Endothelial cell of umbilical vein (primary cell): ENCODE measurements at regions not wholly inside any gene's neighbourhood (a gene's known extent, or its start where the extent isn't known, plus 50 kb on each side); places are given as distances from the start of the nearest gene placed in this dataset.

Experiments used
- BruUV-seq: library from RNA; stranded (reverse); fragments of 400-500 nt; replicated peaks from 2 replicates; lab custom pipeline; 2021; lab: Mats Ljungman, UMichigan
- CTCF ChIA-PET: fragments of 300-600, 350-600 bp; sonication (Branson Sonifier 250); formaldehyde crosslinking; loops from one replicate; lab custom pipeline; 2021; ENCODE audit warnings: antibody characterized with exemption, inconsistent platforms; lab: Charles Lee
- POLR2A ChIA-PET: fragments of 300-600, 350-600 bp; sonication (Branson Sonifier 250); formaldehyde crosslinking; loops from one replicate; lab custom pipeline; 2021; ENCODE audit warnings: antibody characterized with exemption, inconsistent platforms; lab: Charles Lee
- DNase-seq: peaks from one replicate; pipeline ENCODE4 v3.0.0-alpha.2; 2011; ENCODE audit warnings: low read depth, low spot score
- FAIRE-seq: peaks from 2 replicates; lab custom pipeline; 2011; peaks lifted over from hg19 to GRCh38; lab: Jason Lieb, UNC
- H2AFZ ChIP-seq: 2 replicates; pipeline ENCODE4 v1.6.0; 2012; ENCODE audit warnings: low read depth, low read length, control low read depth, inconsistent platforms
- H3K27ac ChIP-seq: 2 replicates; pipeline ENCODE4 v1.5.1; 2011; ENCODE audit warnings: low read depth, mild to moderate bottlenecking, control low read depth, low read length, moderate library complexity; ENCODE audit not compliant: insufficient read depth
- H3K27me3 ChIP-seq, 2 experiments: 2 replicates each; pipeline versions ENCODE4 v1.6.0 to v1.6.1; 2011; ENCODE audit warnings: low read length in 2 of 2, mixed read lengths in 1 of 2; ENCODE audit not compliant: control insufficient read depth in 2 of 2, insufficient read depth in 2 of 2
- H3K36me3 ChIP-seq, 2 experiments: 2 replicates in 1 of 2; 3 replicates in 1 of 2; pipeline ENCODE4 v1.5.1; 2011; ENCODE audit warnings: low read length in 2 of 2, mild to moderate bottlenecking in 1 of 2, moderate library complexity in 1 of 2; ENCODE audit not compliant: control insufficient read depth in 2 of 2, insufficient read depth in 2 of 2; ENCODE audit errors: extremely low read depth in 1 of 2
- H3K4me1 ChIP-seq: 3 replicates; pipeline ENCODE4 v1.5.1; 2011; ENCODE audit warnings: mild to moderate bottlenecking, low read length; ENCODE audit not compliant: control insufficient read depth, insufficient read depth; ENCODE audit errors: extremely low read depth
- H3K4me2 ChIP-seq: 2 replicates; pipeline ENCODE4 v1.6.1; 2011; ENCODE audit warnings: low read length, control low read depth, mixed read lengths; ENCODE audit not compliant: insufficient read depth
- H3K4me3 ChIP-seq, 3 experiments: fragments of 200-600 bp in 1 of 3; sonication (generic), shearing (Covaris generic) in 1 of 3; replicated peaks in 1 of 3; 2 replicates each; pipeline ENCODE4 v1.5.1; 2011 to 2016; ENCODE audit warnings: control low read depth in 3 of 3, low read length in 3 of 3, mild to moderate bottlenecking in 2 of 3, inconsistent platforms in 1 of 3, low read depth in 1 of 3, moderate library complexity in 1 of 3; ENCODE audit not compliant: insufficient read depth in 1 of 3
- H3K79me2 ChIP-seq: 2 replicates; pipeline ENCODE4 v1.6.0; 2012; ENCODE audit warnings: low read length, inconsistent platforms; ENCODE audit not compliant: control insufficient read depth, insufficient read depth
- H3K9ac ChIP-seq: replicated peaks from 2 replicates; pipeline ENCODE3; 2011; ENCODE audit warnings: low read length, control low read depth; ENCODE audit not compliant: insufficient read depth; ENCODE audit errors: extremely low read depth
- H3K9me1 ChIP-seq: replicated peaks from 3 replicates; pipeline ENCODE4 v1.6.0; 2011; ENCODE audit warnings: mild to moderate bottlenecking, low read length; ENCODE audit not compliant: control insufficient read depth, insufficient read depth; ENCODE audit errors: extremely low read depth
- H3K9me3 ChIP-seq: replicated peaks from 2 replicates; pipeline ENCODE4 v1.5.1; 2012; ENCODE audit warnings: low read length, inconsistent platforms; ENCODE audit not compliant: control insufficient read depth, insufficient read depth
- H4K20me1 ChIP-seq: replicated peaks from 2 replicates; pipeline ENCODE3; 2011; ENCODE audit warnings: mild to moderate bottlenecking, low read length; ENCODE audit not compliant: control insufficient read depth, insufficient read depth; ENCODE audit errors: extremely low read depth
- CTCF ChIP-seq, 2 donors: IDR thresholded peaks; 1 replicate in 1 of 2; 2 replicates in 1 of 2; pipeline ENCODE4 v1.5.1; 2011; ENCODE audit warnings: low read length in 2 of 2, mild to moderate bottlenecking in 2 of 2, moderate library complexity in 2 of 2, control low read depth in 1 of 2, inconsistent platforms in 1 of 2, low read depth in 1 of 2; ENCODE audit not compliant: insufficient read depth in 1 of 2; ENCODE audit errors: extremely low read depth in 1 of 2
- EZH2 ChIP-seq: IDR thresholded peaks from 2 replicates; pipeline ENCODE4 v1.6.1; 2012; ENCODE audit warnings: borderline replicate concordance, low read depth, mild to moderate bottlenecking, moderate library complexity, low read length, inconsistent platforms; ENCODE audit not compliant: severe bottlenecking
- FOS ChIP-seq: IDR thresholded peaks from 2 replicates; pipeline ENCODE4 v1.6.1; 2011; ENCODE audit warnings: mild to moderate bottlenecking, low read length, moderate library complexity, borderline replicate concordance; ENCODE audit not compliant: insufficient read depth
- GATA2 ChIP-seq: IDR thresholded peaks from 2 replicates; pipeline ENCODE4 v1.7.0; 2011; ENCODE audit warnings: low read depth, mild to moderate bottlenecking, moderate library complexity, mixed read lengths, low read length; ENCODE audit not compliant: insufficient read length, insufficient read depth
- JUN ChIP-seq: IDR thresholded peaks from 2 replicates; pipeline ENCODE4 v1.6.1; 2011; ENCODE audit warnings: borderline replicate concordance, low read depth; ENCODE audit not compliant: insufficient read length, insufficient read depth
- MAX ChIP-seq: IDR thresholded peaks from 2 replicates; pipeline ENCODE4 v1.6.1; 2011; ENCODE audit not compliant: insufficient read depth, insufficient read length
- MYC ChIP-seq: IDR thresholded peaks from one replicate; pipeline ENCODE4 v1.6.1; 2011; ENCODE audit warnings: mild to moderate bottlenecking, low read depth, low read length
- POLR2A ChIP-seq: IDR thresholded peaks from 2 replicates; pipeline ENCODE4 v1.6.1; 2012; ENCODE audit warnings: low read depth, mild to moderate bottlenecking, control low read depth, low read length
- POLR2AphosphoS5 ChIP-seq: IDR thresholded peaks from 2 replicates; pipeline ENCODE4 v1.6.1; 2012; ENCODE audit warnings: low read depth, mild to moderate bottlenecking, control low read depth, low read length, moderate library complexity; ENCODE audit not compliant: insufficient read depth
- dilution Hi-C: fragments of 300-500 bp; cut with MboI; formaldehyde crosslinking; loops from one replicate; pipeline ENCODE4 v1.15.0; 2019; ENCODE audit warnings: low sequenced_read_pairs; ENCODE audit not compliant: extremely low pct_ligation_motif_present
- intact Hi-C: fragments of 100-400 bp; cut with micrococcal nuclease; formaldehyde crosslinking; loops from one replicate; pipeline ENCODE4 v1.10.0; 2022

GRCh38 chr12:93126069-93126474 lies 197.0 kb upstream of the EEA1 start:
- BruUV-seq: no TSS peak
- H3K9ac ChIP-seq: no peak overlapping the region
- TF ChIP-seq POLR2AphosphoS5 (no peak), MAX (no peak), MYC (no peak), FOS (no peak), JUN (no peak), GATA2 (no peak), EZH2 (no peak), CTCF (IDR thresholded peaks at IDR 0.05; ENCODE audit: extremely low read depth in 1 of 2, insufficient read depth in 1 of 2, low read depth in 1 of 2, low read length in 2 of 2) (no peak), POLR2A (no peak)
- H2AFZ ChIP-seq: no peak overlapping the region
- H3K9me3 ChIP-seq: no peaks in the 10 kb centered on the region
- H3K27ac ChIP-seq: no peak overlapping the region
- dilution Hi-C loops: no loop called here
- FAIRE-seq: no peak
- POLR2A ChIA-PET: no interaction called here
- H3K36me3 ChIP-seq: no peaks in the 10 kb centered on the region
- no peaks in the 10 kb centered on the region for H3K27me3 ChIP-seq
- intact Hi-C loops: no loop called here
- no peak for DNase-seq
- H3K9me1 ChIP-seq: no peaks in the 10 kb centered on the region
- H3K4me3 ChIP-seq: no peak overlapping the region
- H4K20me1 ChIP-seq: no peaks in the 10 kb centered on the region
- H3K4me2 ChIP-seq: no peak overlapping the region
- CTCF ChIA-PET: no interaction called here
- no peaks in the 10 kb centered on the region for H3K79me2 ChIP-seq
- peaks cover 14% of the 10 kb centered on the region for H3K4me1 ChIP-seq
